A549 (cell line): ENCODE measurements at regions not wholly inside any gene's neighbourhood (a gene's known extent, or its start where the extent isn't known, plus 50 kb on each side); places are given as distances from the start of the nearest gene placed in this dataset.
"Not testable (repeated sequence)": the region's sequence is repeated elsewhere in the genome, so short reads cannot be mapped to it uniquely, and the experiment has no call there.

Experiments used
- ATAC-seq, 2 experiments: fragments of 200-7000 bp in 1 of 2; fragments of >200 bp in 1 of 2; cut with Nextera tagmentation in 1 of 2; cut with Tn5 transposase in 1 of 2; 3 replicates each; pipeline versions ENCODE4 v1.8.0 to v1.9.1; 2018 to 2020; ENCODE audit warnings: mild to moderate bottlenecking in 1 of 2, moderate library complexity in 1 of 2
- CTCF ChIA-PET: fragments of 300-600 bp; sonication (Branson Sonifier 250); formaldehyde crosslinking; extraction: SDS; loops from one replicate; lab custom pipeline; 2021; ENCODE audit warnings: antibody characterized with exemption, inconsistent platforms; lab: Yijun Ruan, JAX
- POLR2A ChIA-PET: fragments of 350-600 bp; formaldehyde crosslinking; extraction: SDS; loops from one replicate; lab custom pipeline; 2021; ENCODE audit warnings: antibody characterized with exemption, inconsistent platforms; lab: Yijun Ruan, JAX
- DNase-seq, 2 experiments: peaks; one replicate each; pipeline versions ENCODE4 v3.0.0 to v3.0.0-alpha.2; 2011 to 2016; ENCODE audit warnings: low read depth in 1 of 2, low spot score in 1 of 2
- FAIRE-seq: peaks from 2 replicates; lab custom pipeline; 2011; peaks lifted over from hg19 to GRCh38; lab: Jason Lieb, UNC
- H3K27ac ChIP-seq, 2 experiments: fragments of >200 bp; sonication (Bioruptor Twin); formaldehyde crosslinking; 3 replicates each; pipeline ENCODE4 v1.5.1; 2016 to 2017
- H3K4me1 ChIP-seq: fragments of >200 bp; sonication (Bioruptor Twin); formaldehyde crosslinking; 3 replicates; pipeline ENCODE4 v1.6.1; 2016
- H3K4me2 ChIP-seq: fragments of >200 bp; sonication (Bioruptor Twin); formaldehyde crosslinking; 3 replicates; pipeline ENCODE4 v1.6.1; 2016
- H3K4me3 ChIP-seq: fragments of >200 bp; sonication (Bioruptor Twin); formaldehyde crosslinking; 3 replicates; pipeline ENCODE4 v1.5.1; 2016
- H3K9me3 ChIP-seq: fragments of >200 bp; sonication (Bioruptor Twin); formaldehyde crosslinking; 3 replicates; pipeline ENCODE4 v1.6.1; 2016
- ATOH8 ChIP-seq: fragments of 250-450 bp; sonication (Bioruptor Pico); IDR thresholded peaks from 2 replicates; pipeline ENCODE4 v1.5.0; 2020; ENCODE audit warnings: low read depth, mild to moderate bottlenecking, moderate library complexity
- CEBPB ChIP-seq, 2 experiments: fragments of >200 bp in 1 of 2; sonication (Bioruptor Twin) in 1 of 2; formaldehyde crosslinking in 1 of 2; IDR thresholded peaks; 2 replicates each; pipeline ENCODE4 v1.6.1; 2012 to 2016
- CHD4 ChIP-seq: fragments of 200-600 bp; sonication (generic); IDR thresholded peaks from 2 replicates; pipeline ENCODE4 v1.6.1; 2016; ENCODE audit warnings: antibody characterized with exemption, mild to moderate bottlenecking, borderline replicate concordance
- EHF ChIP-seq: fragments of 250-450 bp; sonication (Bioruptor Pico); IDR thresholded peaks from 2 replicates; pipeline ENCODE4 v1.5.0; 2020; ENCODE audit warnings: mild to moderate bottlenecking
- ELK1 ChIP-seq: fragments of 150-350 bp; IDR thresholded peaks from 2 replicates; pipeline ENCODE4 v1.6.1; 2014; ENCODE audit warnings: low read depth, mild to moderate bottlenecking, low read length
- ESRRA ChIP-seq: fragments of 150-350 bp; IDR thresholded peaks from 2 replicates; pipeline ENCODE4 v1.6.1; 2014; ENCODE audit warnings: mild to moderate bottlenecking, low read length, borderline replicate concordance
- FOSB ChIP-seq: fragments of 250-450 bp; sonication (Bioruptor Pico); IDR thresholded peaks from 2 replicates; pipeline ENCODE4 v1.5.0; 2020; ENCODE audit warnings: mild to moderate bottlenecking, moderate library complexity
- FOXS1 ChIP-seq: fragments of 250-450 bp; sonication (Bioruptor Pico); IDR thresholded peaks from 2 replicates; pipeline ENCODE4 v1.5.0; 2020; ENCODE audit warnings: mild to moderate bottlenecking, moderate library complexity
- HOXB13 ChIP-seq: fragments of 250-450 bp; sonication (Bioruptor Pico); IDR thresholded peaks from 2 replicates; pipeline ENCODE4 v1.5.0; 2020; ENCODE audit warnings: low read depth, mild to moderate bottlenecking, moderate library complexity
- HOXB5 ChIP-seq: fragments of 250-450 bp; sonication (Bioruptor Pico); IDR thresholded peaks from 2 replicates; pipeline ENCODE4 v1.5.0; 2020; ENCODE audit warnings: mild to moderate bottlenecking, moderate library complexity
- JUN ChIP-seq, 2 experiments: fragments of >200 bp; sonication (Bioruptor Twin); formaldehyde crosslinking; IDR thresholded peaks; 2 replicates in 1 of 2; 3 replicates in 1 of 2; pipeline ENCODE4 v1.6.1; 2016 to 2017
- RARB ChIP-seq: fragments of 250-450 bp; sonication (Bioruptor Pico); IDR thresholded peaks from 2 replicates; pipeline ENCODE4 v1.8.0; 2021; ENCODE audit warnings: mild to moderate bottlenecking, moderate library complexity
- REST ChIP-seq: fragments of 200-600 bp; sonication (generic); IDR thresholded peaks from 2 replicates; pipeline ENCODE4 v1.6.1; 2016; ENCODE audit warnings: antibody characterized with exemption, mild to moderate bottlenecking, moderate library complexity
- RNF2 ChIP-seq: fragments of 200-600 bp; sonication (generic); IDR thresholded peaks from 2 replicates; pipeline ENCODE4 v1.6.1; 2016; ENCODE audit warnings: low read depth, mild to moderate bottlenecking, antibody characterized with exemption, moderate library complexity, borderline replicate concordance
- TFCP2L1 ChIP-seq: fragments of 250-450 bp; sonication (Bioruptor Pico); IDR thresholded peaks from 2 replicates; pipeline ENCODE4 v1.5.0; 2021; ENCODE audit warnings: mild to moderate bottlenecking
- ZFP36 ChIP-seq: fragments of 450-650 bp; IDR thresholded peaks from 2 replicates; pipeline ENCODE4 v1.6.1; 2014; ENCODE audit warnings: borderline replicate concordance; ENCODE audit not compliant: partially characterized antibody
- ZNF302 ChIP-seq: fragments of 250-450 bp; sonication (Bioruptor Pico); IDR thresholded peaks from 2 replicates; pipeline ENCODE4 v1.9.0; 2021; ENCODE audit warnings: inconsistent platforms, mild to moderate bottlenecking, moderate library complexity
- WGBS: methylation state at CpG from one replicate; pipeline ENCODE4 v1.1.6; 2017; ENCODE audit errors: missing lambda C conversion rate; 5-methylcytosine and 5-hydroxymethylcytosine counted together

GRCh38 chr5:56294354-56294753, 61.2 kb upstream of the ANKRD55 start:
- ChIA-PET POLR2A (no interaction called here), CTCF (interaction anchor here (0.6 to 1.6 kb wide), 3 partner anchors 12 to 53 kb away, joined by 3 to 7 read pairs (median 4); no protein-coding TSS in a partner anchor)
- H3K9me3 ChIP-seq: no peaks in the 10 kb centered on the region
- H3K4me1 ChIP-seq: no peaks in the 10 kb centered on the region
- no peak for TF ChIP-seq ZFP36
- DNase-seq (no peak), FAIRE-seq (no peak), ATAC-seq (no peak)
- no peak overlapping the region for H3K27ac ChIP-seq
- no peak overlapping the region for H3K4me3 ChIP-seq
- 59% methylated on average over 2 of the region's 2 CpGs for WGBS
- H3K4me2 ChIP-seq: no peak overlapping the region

- H3K4me1 ChIP-seq, ATAC-seq, H3K9me3 ChIP-seq, DNase-seq, H3K4me2 ChIP-seq, FAIRE-seq, H3K27ac ChIP-seq, H3K4me3 ChIP-seq, POLR2A ChIA-PET: not testable (repeated sequence)
- WGBS: 57% methylated on average over 1 of the region's 2 CpGs
- CTCF ChIA-PET: interaction anchor here (1.3 kb wide), 1 partner anchor 22 kb away, joined by 5 read pairs; no protein-coding TSS in a partner anchor
These were observed 59.7 kb upstream of the ANKRD55 start for GRCh38 chr5:56292874-56293273.

- WGBS: 68% methylated on average over 3 of the region's 3 CpGs
- Histone ChIP-seq H3K4me1 (no peaks in the 10 kb centered on the region), H3K9me3 (no peaks in the 10 kb centered on the region), H3K4me3 (no peak overlapping the region), H3K4me2 (no peak overlapping the region), H3K27ac (no peak overlapping the region)
- ATAC-seq (no peak), DNase-seq (no peak), FAIRE-seq (no peak)
- ChIA-PET POLR2A (no interaction called here), CTCF (interaction anchor here (0.7 to 1.5 kb wide), 5 partner anchors 9 to 546 kb away, joined by 3 to 5 read pairs (median 4); no protein-coding TSS in a partner anchor)
- no peak for TF ChIP-seq REST
- TF ChIP-seq CEBPB (IDR thresholded peaks at IDR 0.05): no peak
- TF ChIP-seq FOSB: no peak
- no peak for TF ChIP-seq RARB
These were observed 58.7 kb upstream of the ANKRD55 start for GRCh38 chr5:56291661-56292374.

GRCh38 chr5:56291079-56291643, 58.0 kb upstream of the ANKRD55 start:
- TF ChIP-seq ZNF302 (CRISPR knock-in tag): no peak
- peak; percentile 28 for FAIRE-seq
- ChIA-PET CTCF (interaction anchor here (0.7 to 1.9 kb wide), 8 partner anchors 9 to 609 kb away, joined by 3 to 4 read pairs (median 4); no protein-coding TSS in a partner anchor), POLR2A (no interaction called here)
- no peaks in the 10 kb centered on the region for H3K9me3 ChIP-seq
- H3K27ac ChIP-seq: no peak overlapping the region
- DNase-seq: no peak
- no peak for ATAC-seq
- H3K4me2 ChIP-seq: no peak overlapping the region
- no peak overlapping the region for H3K4me3 ChIP-seq
- WGBS: 86% methylated on average over 1 of the region's 1 CpG
- H3K4me1 ChIP-seq: no peaks in the 10 kb centered on the region

GRCh38 chr5:56290378-56291078, 57.4 kb upstream of the ANKRD55 start:
- H3K9me3 ChIP-seq: no peaks in the 10 kb centered on the region
- DNase-seq (no peak), ATAC-seq (no peak), FAIRE-seq (no peak)
- no peak overlapping the region for H3K4me3 ChIP-seq
- H3K27ac ChIP-seq: no peak overlapping the region
- H3K4me1 ChIP-seq: no peaks in the 10 kb centered on the region
- H3K4me2 ChIP-seq: no peak overlapping the region
- WGBS: 55% methylated on average over 4 of the region's 4 CpGs
- POLR2A ChIA-PET: no interaction called here
- TF ChIP-seq TFCP2L1 (CRISPR knock-in tag) (no peak), ESRRA (no peak), ELK1 (no peak), JUN (IDR thresholded peaks at IDR 0.05) (no peak), CHD4 (no peak), HOXB13 (CRISPR knock-in tag) (no peak), HOXB5 (no peak), EHF (CRISPR knock-in tag) (no peak), ATOH8 (no peak), RNF2 (no peak), FOXS1 (no peak)
- CTCF ChIA-PET: interaction anchor here (0.7 to 1.9 kb wide), 7 partner anchors 9 to 610 kb away, joined by 3 to 4 read pairs (median 3); no protein-coding TSS in a partner anchor
